HS-27A (cell line): ENCODE measurements at regions not wholly inside any gene's neighbourhood (a gene's known extent, or its start where the extent isn't known, plus 50 kb on each side); places are given as distances from the start of the nearest gene placed in this dataset.
"Not testable (repeated sequence)": the region's sequence is repeated elsewhere in the genome, so short reads cannot be mapped to it uniquely, and the experiment has no call there.

Experiments
- DNase-seq: peaks from one replicate; pipeline ENCODE4 v3.0.0-alpha.2; 2012; ENCODE audit warnings: low read depth, missing footprints

DNA sequence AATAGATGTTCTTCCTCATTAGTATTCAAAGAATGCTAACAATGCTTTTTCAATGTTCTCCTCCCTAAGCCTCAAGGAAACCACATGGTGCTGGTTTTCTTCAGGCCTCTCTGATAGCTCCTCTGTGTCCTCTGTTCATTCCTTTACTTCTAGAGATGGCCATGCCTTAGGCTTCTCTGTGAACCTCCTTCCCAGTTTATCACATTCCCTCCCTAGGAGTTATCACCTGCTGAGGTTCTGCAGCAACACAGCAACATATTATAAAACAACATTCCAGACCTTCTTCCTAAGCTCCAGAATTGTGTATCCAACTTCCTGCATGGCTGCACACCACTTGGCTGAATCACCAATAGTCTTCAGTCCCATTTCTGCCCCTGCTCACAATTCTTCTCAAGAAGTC, 325.5 kb downstream of the IRS1 start:
- no peak for DNase-seq

- DNase-seq, result no peak
Measured at GRCh38 chr2:226471987-226472470, 327.6 kb downstream of the IRS1 start.

GRCh38 chr2:226467633-226468032, 332.0 kb downstream of the IRS1 start:
- DNase-seq, result no peak

DNA sequence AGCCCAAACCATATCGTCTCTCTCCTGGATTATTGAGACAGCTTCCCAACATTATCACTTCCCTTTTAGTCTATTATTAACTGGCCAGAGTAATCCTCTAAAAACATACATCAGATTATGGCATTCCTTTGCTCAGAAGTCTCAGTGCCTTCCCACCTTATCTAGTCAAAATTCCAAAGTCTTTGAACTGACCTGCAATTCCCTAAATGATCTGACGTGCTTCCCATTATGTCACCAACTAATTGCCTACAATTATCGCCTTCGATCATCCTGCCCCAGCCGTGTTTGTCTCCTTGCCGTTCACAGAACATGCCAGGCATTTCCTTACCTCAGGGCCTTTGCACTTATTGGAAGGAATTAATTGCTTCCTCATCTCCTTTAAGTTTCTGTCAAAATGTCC, 332.4 kb downstream of the IRS1 start:
- DNase-seq, result no peak

GRCh38 chr2:226466589-226466988, 333.0 kb downstream of the IRS1 start:
- DNase-seq, result no peak

DNA sequence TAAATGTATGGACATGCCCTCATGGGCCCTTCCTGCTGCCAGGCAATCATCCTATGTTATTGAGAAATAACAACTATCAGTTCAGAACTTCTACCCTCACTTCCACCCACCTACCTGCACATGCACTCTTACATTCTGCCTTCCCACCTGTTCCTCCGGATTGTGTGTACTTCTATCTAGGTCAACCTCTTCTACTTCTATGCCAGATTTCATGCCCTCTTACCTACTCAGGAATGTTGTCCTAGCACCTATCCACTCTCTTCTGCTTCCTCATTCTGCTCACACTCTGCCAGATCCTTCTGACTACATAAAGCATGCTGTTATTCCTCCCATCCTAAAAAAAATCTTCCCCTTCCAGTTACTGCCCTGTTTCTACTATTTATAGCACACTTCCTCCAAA, 333.5 kb downstream of the IRS1 start:
- no peak for DNase-seq

GRCh38 chr2:226464380-226464779, 335.2 kb downstream of the IRS1 start:
- no peak for DNase-seq

- no peak for DNase-seq
Measured at GRCh38 chr2:226463154-226463553, 336.5 kb downstream of the IRS1 start.

DNA sequence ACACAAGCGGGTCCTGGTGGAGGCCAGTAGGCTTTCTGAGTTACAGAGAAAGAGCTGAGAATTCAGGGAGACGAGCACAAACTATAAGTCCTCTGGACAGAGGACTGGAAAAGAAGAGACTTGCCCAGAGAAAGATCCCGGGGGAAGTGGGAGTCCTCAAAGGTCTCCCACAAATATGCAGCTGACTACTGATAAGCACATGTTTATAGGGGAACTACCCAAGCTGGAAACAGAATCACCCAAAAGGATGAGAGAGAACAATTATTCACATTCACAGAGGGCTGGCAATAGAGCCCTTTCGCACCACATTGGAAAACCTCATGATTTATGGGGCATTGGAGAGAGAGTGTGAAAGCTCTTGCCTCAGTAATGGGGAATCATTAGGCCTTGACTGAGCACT, 337.6 kb downstream of the IRS1 start:
- no peak for DNase-seq

DNA sequence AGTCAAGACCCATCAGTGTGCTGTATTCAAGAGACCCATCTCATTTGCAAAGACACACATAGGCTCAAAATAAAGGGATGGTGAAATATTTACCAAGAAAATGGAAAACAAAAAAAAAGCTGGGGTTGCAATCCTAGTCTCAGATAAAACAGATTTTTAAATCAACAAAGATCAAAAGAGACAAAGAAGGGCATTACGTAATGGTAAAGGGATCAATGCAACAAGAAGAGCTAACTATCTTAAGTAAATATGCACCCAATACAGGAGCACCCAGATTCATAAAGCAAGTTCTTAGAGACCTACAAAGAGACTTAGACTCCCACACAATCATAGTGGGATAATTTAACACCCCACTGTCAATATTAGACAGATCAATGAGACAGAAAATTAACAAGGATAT, 343.5 kb downstream of the IRS1 start:
- not testable (repeated sequence) for DNase-seq

DNA sequence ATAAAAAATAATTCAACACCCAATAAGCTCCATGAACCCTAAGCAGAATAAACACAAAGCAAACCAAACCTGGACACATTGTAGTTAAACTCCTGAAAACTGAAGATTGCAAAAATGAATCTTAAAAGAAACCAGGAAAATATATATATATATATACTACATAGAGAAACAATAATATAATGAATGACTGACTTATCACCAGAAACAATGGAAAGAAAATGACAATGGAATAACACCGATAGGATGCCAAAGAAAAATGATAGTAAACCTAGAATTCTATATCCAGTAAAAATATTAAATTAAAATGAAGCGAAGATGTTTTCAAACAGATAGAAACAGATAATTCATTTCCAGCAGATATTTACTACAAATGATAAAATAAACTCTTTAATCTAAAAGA, 346.9 kb downstream of the IRS1 start:
- no peak for DNase-seq

DNA sequence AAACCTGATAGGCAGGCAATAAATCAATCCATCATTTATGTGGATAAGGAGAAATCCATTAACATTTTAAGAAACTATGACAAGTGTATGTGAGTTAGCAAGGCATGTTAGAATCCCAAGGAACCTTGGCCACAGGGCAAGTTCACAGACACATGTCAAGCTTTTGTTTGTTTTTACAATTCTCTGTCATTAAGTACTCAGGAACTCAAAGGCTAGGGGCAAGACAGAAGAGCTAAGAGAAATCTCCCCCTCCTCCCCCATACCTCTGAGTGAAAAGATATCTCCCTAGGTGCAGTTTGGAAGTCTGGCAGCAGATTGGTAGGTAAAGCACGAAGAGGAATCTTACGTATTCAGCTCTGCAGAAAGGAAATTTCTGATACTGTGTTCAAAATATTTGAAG, 348.1 kb downstream of the IRS1 start:
- DNase-seq, result no peak

DNA sequence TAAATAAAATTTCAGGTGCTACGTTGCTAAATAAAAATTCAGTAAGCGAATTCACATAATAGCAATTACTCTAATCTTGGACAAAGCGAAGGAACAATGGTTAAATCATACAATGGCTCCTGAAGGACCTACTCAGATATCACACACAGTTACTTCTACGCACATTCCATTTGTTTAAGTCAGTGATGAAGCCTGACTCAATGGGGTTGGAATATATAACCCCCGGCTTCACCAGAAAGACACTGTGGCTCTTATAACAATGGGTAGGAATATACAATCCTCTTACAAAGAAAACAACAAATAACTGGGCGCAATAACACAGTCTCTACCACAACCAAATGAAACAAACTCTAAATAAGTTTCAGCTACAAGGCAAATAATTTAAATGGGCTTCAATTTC, 349.5 kb downstream of the IRS1 start:
- no peak for DNase-seq

DNA sequence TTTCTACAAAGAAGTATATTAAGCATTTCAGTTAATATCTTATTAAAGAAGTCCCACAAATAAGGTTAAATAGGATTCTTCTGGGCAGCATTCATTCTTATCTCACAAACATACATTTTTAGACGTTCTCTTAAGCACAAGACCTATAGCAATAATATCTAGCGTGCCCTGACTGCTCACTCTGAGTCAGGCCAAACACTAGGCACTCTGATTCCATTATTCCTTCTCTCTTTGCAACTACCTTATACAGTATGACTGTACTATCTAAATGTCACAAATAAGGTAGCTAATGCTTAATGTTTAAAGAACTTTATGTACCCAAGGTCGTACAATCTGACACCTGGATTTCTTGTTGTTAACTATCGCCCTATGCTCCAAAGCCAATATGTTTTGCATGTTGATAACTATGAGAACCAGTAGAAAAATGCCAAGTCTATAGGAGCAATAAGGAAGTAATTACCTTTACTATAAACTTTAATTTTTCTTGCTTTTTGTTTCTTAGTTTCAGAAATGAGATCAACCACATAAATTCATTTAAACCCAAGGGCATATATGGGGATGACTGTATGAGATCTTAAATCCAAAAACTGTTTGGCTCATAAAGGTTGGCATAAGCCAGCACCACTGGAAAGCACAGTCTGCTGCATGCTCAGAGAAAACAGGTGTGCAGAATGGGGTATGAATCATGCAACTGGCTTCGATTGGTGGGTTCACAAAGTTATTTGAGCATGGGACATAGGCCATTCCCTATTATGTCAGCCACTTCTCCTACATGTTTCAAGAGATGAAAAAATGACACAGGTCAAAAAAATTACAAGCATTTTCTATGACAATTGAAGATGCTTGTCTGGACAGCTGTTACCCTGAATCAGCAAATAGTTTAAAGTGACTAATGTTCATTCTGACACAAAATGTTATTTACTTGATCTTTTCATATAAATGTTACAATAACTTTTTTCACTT, 352.0 kb downstream of the IRS1 start:
- no peak for DNase-seq

DNA sequence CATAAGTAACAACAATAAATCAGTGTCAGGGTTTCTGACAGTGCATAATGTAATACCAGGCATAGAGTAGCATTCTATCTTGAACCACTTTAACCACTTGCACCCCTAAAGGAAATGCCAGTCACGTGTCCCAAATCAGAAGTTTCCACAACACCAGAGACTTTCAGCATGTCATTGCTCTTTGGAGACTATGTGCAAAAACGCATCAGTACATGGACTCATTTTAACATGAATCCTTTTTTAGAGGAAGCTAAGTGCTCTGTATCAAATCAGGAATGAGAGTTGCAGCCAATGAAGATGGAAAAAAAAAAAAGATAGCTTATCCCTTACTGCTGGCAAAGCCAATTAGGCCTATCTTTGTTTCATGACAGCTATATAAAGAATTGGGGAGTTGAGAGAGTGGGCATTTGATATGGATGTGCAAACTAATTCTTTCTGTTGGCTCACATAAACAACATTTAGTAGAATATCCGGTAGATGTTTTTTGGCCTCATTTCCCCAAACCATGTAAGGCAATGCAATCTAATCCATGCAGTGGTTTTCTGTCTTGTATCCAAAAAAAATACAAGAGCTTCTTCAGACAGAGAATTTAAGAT, 353.1 kb downstream of the IRS1 start:
- no peak for DNase-seq

DNA sequence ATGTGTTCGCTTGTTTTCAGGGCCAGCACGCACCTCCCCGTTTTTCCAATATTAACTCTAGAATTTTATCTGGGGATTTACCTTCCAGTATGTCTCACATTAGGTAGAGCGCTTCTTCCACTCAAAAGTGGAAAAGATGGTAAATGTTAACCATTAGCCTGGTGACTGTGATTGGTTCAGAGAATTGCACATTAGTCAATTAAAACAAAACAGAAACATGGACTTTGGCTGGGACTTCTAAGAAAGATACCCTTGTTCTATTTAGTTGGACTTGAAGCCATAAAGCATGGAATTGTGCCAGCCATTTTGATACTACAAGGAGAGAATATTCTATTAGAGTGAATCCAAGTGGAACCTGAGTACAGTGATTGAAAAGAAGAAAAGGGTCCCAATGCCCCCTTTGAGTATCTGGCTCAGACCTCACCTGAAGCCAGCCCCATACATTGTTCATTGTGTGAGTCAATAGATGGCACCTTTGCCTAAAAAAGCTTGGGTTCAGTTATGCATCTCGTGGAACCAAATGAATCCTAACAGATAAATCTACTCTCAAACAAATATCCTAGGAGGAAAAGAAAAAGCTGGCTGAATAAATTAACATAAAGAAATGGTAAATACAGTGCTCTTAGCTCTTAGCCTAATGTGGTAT, 354.3 kb downstream of the IRS1 start:
- DNase-seq, result no peak

GRCh38 chr2:226443112-226443511, 356.5 kb downstream of the IRS1 start:
- no peak for DNase-seq

- no peak for DNase-seq
Measured at GRCh38 chr2:226440127-226440918, 359.3 kb downstream of the IRS1 start.

- no peak for DNase-seq
Measured at GRCh38 chr2:226439337-226439736, 360.3 kb downstream of the IRS1 start.

DNA sequence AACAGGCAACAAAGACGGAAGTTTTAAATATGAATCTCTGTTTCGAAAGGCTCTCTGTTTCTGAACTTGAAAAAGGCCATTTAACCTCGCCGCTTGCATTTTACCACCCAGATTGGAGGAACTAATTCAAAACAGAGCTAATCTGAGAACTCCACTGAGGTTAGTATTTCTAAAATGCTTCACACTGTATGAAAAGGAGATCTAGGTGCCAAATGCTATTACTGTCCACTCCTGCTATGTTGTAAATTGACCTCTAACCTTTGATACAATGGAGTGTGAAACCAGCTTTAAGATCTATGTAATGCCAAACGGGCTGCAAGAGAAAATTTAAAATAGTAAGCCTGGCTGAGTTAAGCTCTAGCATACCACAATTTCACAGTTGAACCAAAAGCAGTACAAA, 364.5 kb downstream of the IRS1 start:
- DNase-seq, result no peak

DNA sequence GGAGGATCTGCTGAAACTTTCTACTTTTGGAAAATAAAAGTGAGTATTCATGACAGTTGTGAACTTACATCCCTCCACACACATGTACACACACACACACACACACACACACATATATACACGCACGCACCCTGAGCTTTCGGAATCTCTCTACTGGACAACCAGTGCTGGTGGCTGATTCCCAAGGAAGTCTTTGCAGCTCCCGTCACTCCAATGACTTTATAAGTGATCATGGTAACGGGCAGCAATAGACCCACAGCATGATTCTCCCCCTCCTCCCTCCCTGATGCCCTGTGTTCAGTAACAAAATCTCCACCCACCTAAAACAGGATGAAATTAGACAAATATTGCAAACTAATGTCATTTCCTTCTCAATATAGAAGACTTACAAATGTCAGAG, 364.9 kb downstream of the IRS1 start:
- DNase-seq, result no peak

GRCh38 chr2:226431288-226431948, 368.2 kb downstream of the IRS1 start:
- DNase-seq, result no peak
